GM20000 (cell line): ENCODE measurements at regions not wholly inside any gene's neighbourhood (a gene's known extent, or its start where the extent isn't known, plus 50 kb on each side); places are given as distances from the start of the nearest gene placed in this dataset.

Experiments used
- DNase-seq: peaks from one replicate; pipeline ENCODE4 v3.0.0; 2012; ENCODE audit warnings: low spot score
- CTCF ChIP-seq: IDR thresholded peaks from 2 replicates; pipeline ENCODE4 v1.5.1; 2012; ENCODE audit warnings: mild to moderate bottlenecking, control low read depth; ENCODE audit errors: extremely low read depth, missing control alignments

- TF ChIP-seq CTCF: no peak
- no peak for DNase-seq
These were observed 366.0 kb upstream of the SLC14A2 start for GRCh38 chr18:45249246-45249661.

GRCh38 chr18:45250479-45250878 lies 364.8 kb upstream of the SLC14A2 start:
- TF ChIP-seq CTCF: no peak
- no peak for DNase-seq

DNA sequence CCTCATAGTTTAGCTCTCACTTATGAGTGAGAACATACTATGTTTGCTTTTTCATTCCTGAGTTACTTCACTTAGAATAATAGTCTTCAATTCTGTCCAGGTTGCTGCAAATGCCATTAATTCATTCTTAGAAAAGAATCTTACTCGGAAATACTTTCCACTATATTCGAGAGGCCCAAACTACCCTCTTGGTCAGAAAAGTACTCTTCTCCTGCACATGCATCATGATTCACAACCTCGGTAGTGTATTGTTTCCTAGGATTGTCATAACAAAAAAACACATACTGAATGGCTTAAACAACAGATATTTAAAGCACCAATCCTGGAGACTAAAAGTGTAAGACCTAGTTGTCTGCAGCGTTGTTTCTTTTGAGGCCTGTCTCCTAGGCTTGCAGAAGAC lies 364.0 kb upstream of the SLC14A2 start:
- no peak for TF ChIP-seq CTCF

GRCh38 chr18:45252474-45252873 lies 362.8 kb upstream of the SLC14A2 start:
- no peak for TF ChIP-seq CTCF
- no peak for DNase-seq

More for the DNA sequence above, 364.0 kb upstream of the SLC14A2 start:
- DNase-seq: no peak

GRCh38 chr18:45253056-45253565 lies 362.2 kb upstream of the SLC14A2 start:
- DNase-seq: no peak
- TF ChIP-seq CTCF: no peak

GRCh38 chr18:45253973-45254708 lies 361.1 kb upstream of the SLC14A2 start:
- no peak for TF ChIP-seq CTCF
- DNase-seq: no peak

DNA sequence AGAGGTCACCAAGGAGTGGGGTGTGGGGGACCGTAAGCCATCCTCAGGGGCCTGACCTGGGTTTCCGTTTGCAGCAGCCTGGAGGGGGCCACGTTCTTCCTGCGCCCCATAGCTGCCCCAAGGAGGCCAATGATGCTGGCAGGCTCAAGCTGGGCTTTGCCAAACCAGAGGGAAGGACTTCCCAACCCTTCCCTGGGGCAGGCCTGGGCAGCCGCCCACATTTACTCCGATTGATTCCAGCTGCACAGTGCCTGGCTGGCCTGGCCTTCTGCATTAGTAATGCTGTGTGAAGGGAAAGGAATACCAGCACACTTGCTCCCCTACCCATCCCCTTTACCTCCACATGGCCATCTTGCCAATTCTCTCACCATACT lies 360.6 kb upstream of the SLC14A2 start:
- no peak for DNase-seq
- no peak for TF ChIP-seq CTCF
